ENCODE measurements at regions not wholly inside any gene's neighbourhood (a gene's known extent, or its start where the extent isn't known, plus 50 kb on each side); places are given as distances from the start of the nearest gene placed in this dataset.
"Not testable (repeated sequence)": the region's sequence is repeated elsewhere in the genome, so short reads cannot be mapped to it uniquely, and the experiment has no call there.

- POLR2A ChIA-PET, result no interaction called here
- no peak overlapping the region for H3K27ac ChIP-seq (ENCODE audit: low read length in 2 of 2)
Observed at GRCh38 chr3:139140553-139140952, 95.9 kb upstream of the PRR23C start.

GRCh38 chr3:139145980-139146379 is 101.3 kb upstream of the PRR23C start:
- H3K4me3 Mint-ChIP-seq; H3K27me3 ChIP-seq (replicated peaks in 1 of 4; ENCODE audit: control extremely low read depth in 1 of 4, control insufficient read depth in 3 of 4, insufficient read depth in 4 of 4, low read length in 3 of 4); H3K27ac Mint-ChIP-seq; H3K9me3 Mint-ChIP-seq (ENCODE audit: insufficient read depth); H4K20me1 ChIP-seq (ENCODE audit: control insufficient read depth, insufficient read depth, low read length, poor library complexity, severe bottlenecking); H3K4me3 ChIP-seq (ENCODE audit: control extremely low read depth in 1 of 5, extremely low read depth in 1 of 5, insufficient read depth in 1 of 5, low read depth in 2 of 5, low read length in 4 of 5); H2AFZ ChIP-seq (ENCODE audit: insufficient read depth, low read depth, low read length, poor library complexity, severe bottlenecking); H3K36me3 ChIP-seq (replicated peaks in 1 of 2; ENCODE audit: control extremely low read depth in 1 of 2, control insufficient read depth in 1 of 2, extremely low read depth in 1 of 2, insufficient read depth in 2 of 2, low read length in 1 of 2); DNase-seq; H3K4me2 ChIP-seq (replicated peaks; ENCODE audit: low read depth, low read length, poor library complexity, severe bottlenecking); H3K9ac ChIP-seq (ENCODE audit: low read length); POLR2A ChIA-PET; CTCF ChIA-PET; H3K27ac ChIP-seq (ENCODE audit: low read length in 2 of 2); H3K4me1 ChIP-seq (ENCODE audit: control insufficient read depth in 2 of 2, insufficient read depth in 2 of 2, low read length in 2 of 2); H3K9me3 ChIP-seq (ENCODE audit: control extremely low read depth in 1 of 3, control insufficient read depth in 2 of 3, insufficient read depth in 1 of 3, low read length in 2 of 3); H3K4me1 Mint-ChIP-seq; intact Hi-C loops (cut with micrococcal nuclease); H3K79me2 ChIP-seq (ENCODE audit: control insufficient read depth, insufficient read depth, low read length); H3K27me3 Mint-ChIP-seq; ATAC-seq (ENCODE audit: low read depth): not testable (repeated sequence)
- WGBS (ENCODE audit: insufficient coverage), result no CpG with 5 or more reads among the region's 4 CpGs

More at GRCh38 chr3:139140553-139140952, 95.9 kb upstream of the PRR23C start:
- Histone ChIP-seq H3K4me1 (ENCODE audit: control insufficient read depth in 2 of 2, insufficient read depth in 2 of 2, low read length in 2 of 2) (no peaks in the 10 kb centered on the region), H3K36me3 (replicated peaks in 1 of 2; ENCODE audit: control extremely low read depth in 1 of 2, control insufficient read depth in 1 of 2, extremely low read depth in 1 of 2, insufficient read depth in 2 of 2, low read length in 1 of 2) (no peaks in the 10 kb centered on the region), H3K27me3 (replicated peaks in 1 of 4; ENCODE audit: control extremely low read depth in 1 of 4, control insufficient read depth in 3 of 4, insufficient read depth in 4 of 4, low read length in 3 of 4) (no peaks in the 10 kb centered on the region), H3K79me2 (ENCODE audit: control insufficient read depth, insufficient read depth, low read length) (no peaks in the 10 kb centered on the region), H3K4me3 (ENCODE audit: control extremely low read depth in 1 of 5, extremely low read depth in 1 of 5, insufficient read depth in 1 of 5, low read depth in 2 of 5, low read length in 4 of 5) (no peak overlapping the region), H3K4me2 (replicated peaks; ENCODE audit: low read depth, low read length, poor library complexity, severe bottlenecking) (no peak overlapping the region), H3K9ac (ENCODE audit: low read length) (no peak overlapping the region), H3K9me3 (ENCODE audit: control extremely low read depth in 1 of 3, control insufficient read depth in 2 of 3, insufficient read depth in 1 of 3, low read length in 2 of 3) (no peaks in the 10 kb centered on the region), H4K20me1 (ENCODE audit: control insufficient read depth, insufficient read depth, low read length, poor library complexity, severe bottlenecking) (no peaks in the 10 kb centered on the region), H2AFZ (ENCODE audit: insufficient read depth, low read depth, low read length, poor library complexity, severe bottlenecking) (no peak overlapping the region)
- Mint-ChIP-seq H3K9me3 (ENCODE audit: insufficient read depth) (no peaks in the 10 kb centered on the region), H3K27me3 (peaks cover 2% of the 10 kb centered on the region), H3K4me3 (no peak overlapping the region), H3K4me1 (no peaks in the 10 kb centered on the region), H3K27ac (no peak overlapping the region)
- CTCF ChIA-PET, result no interaction called here
- intact Hi-C loops (cut with micrococcal nuclease), result no loop called here
- DNase-seq (no peak), ATAC-seq (ENCODE audit: low read depth) (no peak)
- TF ChIP-seq CTCF (IDR thresholded peaks at IDR 0.05) (no peak), EZH2 (IDR thresholded peaks at IDR 0.05; ENCODE audit: borderline replicate concordance, insufficient read depth, low read depth, low read length, poor library complexity, severe bottlenecking) (no peak)

Measured in B cell (primary cell).